Posterior vena cava (tissue), 2 donors: ENCODE measurements at regions not wholly inside any gene's neighbourhood (a gene's known extent, or its start where the extent isn't known, plus 50 kb on each side); places are given as distances from the start of the nearest gene placed in this dataset.

Experiments
- DNase-seq: peaks from one replicate; pipeline ENCODE4 v3.0.0-alpha.2; 2020; ENCODE audit warnings: low spot score
- intact Hi-C, 2 donors: fragments of 100-400 bp; cut with DNase I; formaldehyde crosslinking; loops; one replicate each; pipeline versions ENCODE4 v1.14.1 to v1.14.2; 2022 to 2023
- donor health status: DM: yes; HTN: yes; CAD: no.
- donor health status: DM: yes; HTN: yes; CAD: no.

GRCh38 chr2:118638453-118638852 is 209.0 kb downstream of the EN1 start:
- no peak for DNase-seq
- intact Hi-C loops, result no loop called here

GRCh38 chr2:118635891-118636290 is 211.6 kb downstream of the EN1 start:
- no peak for DNase-seq
- intact Hi-C loops, result no loop called here

DNA sequence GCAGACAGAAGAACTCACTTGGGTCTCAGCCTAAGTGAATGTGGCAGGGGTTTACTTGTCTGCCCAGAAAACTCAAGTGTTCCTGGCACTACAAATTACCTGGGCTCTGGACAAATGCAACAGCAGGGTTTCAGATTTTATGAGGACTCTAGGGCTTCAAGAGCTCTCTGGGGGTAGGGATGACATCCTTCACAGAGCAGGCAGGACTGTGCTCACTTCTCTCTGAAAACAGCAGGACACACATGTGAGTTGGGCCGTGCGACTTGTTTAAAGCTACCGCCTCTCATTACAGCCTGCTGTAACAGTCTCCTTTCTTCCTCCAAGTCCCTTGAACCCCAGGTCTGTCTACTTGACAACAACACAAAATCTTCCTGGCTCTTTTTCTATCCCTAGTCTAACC is 212.6 kb downstream of the EN1 start:
- intact Hi-C loops, result no loop called here

GRCh38 chr2:118633371-118634018 is 214.0 kb downstream of the EN1 start:
- no peak for DNase-seq
- intact Hi-C loops, result no loop called here

More for the DNA sequence above, 212.6 kb downstream of the EN1 start:
- DNase-seq, result no peak

DNA sequence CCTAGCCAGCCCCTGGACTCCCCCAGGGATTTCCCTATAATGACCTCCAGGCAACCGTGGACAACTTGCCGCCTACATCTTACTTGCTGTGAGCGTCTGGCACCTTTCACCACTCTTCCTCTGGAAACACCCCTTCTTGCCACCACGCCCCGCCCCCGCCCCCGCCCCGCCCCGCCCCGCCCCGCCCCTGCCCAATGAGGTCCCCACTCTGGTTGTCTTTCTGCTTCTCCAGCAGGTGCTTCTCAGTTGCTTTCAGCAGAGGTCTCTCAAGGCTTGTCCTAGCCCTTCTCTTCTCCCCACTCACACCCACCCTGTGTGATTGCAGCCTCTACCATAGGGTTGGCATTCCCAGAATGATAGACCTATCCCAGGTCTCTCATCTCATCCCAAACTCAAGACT is 214.5 kb downstream of the EN1 start:
- no peak for DNase-seq
- intact Hi-C loops, result no loop called here

GRCh38 chr2:118627156-118627555 is 220.3 kb downstream of the EN1 start:
- no peak for DNase-seq
- intact Hi-C loops, result no loop called here

DNA sequence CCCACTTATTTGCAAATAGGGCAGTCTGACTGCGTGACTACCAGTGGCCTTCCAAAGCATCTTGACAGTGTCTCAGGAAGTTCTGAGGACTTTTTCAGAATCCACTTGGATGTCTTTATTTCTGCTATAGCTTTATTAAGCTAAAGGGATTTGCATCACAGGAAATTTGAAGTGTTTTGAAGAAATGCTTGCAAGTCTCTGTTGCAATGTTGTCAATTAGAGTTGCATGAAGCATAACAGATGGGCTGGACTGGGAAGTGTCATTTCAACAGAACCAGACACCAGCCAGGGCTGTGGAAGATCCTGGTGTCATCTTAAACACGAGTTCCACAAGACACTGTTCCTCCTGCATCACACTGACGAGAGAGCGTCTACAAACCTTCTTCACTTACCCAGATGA is 224.5 kb downstream of the EN1 start:
- intact Hi-C loops, result no loop called here
- DNase-seq, result no peak

GRCh38 chr2:118622108-118622507 is 225.3 kb downstream of the EN1 start:
- DNase-seq, result no peak
- intact Hi-C loops, result no loop called here

GRCh38 chr2:118618279-118618678 is 229.2 kb downstream of the EN1 start:
- DNase-seq, result no peak

DNA sequence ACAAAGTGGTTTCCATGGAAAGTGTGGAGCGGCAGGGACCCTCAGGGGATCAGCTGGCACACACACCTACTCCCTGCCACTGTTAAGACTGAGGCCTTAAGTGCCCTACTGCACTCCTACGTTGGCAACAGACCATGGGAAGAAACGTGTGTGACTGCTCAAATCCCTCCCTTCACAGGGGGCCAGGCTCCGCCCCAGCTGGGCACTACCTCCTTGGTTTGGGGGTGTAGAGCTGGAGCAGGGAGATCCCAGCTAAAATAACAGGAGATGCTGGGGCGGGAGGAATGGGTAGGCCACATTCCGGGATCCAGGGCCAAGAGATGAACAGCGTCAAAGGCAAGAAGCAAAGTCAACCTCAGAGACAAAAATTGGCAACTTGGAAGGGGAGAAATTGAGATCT is 231.0 kb downstream of the EN1 start:
- no peak for DNase-seq
- intact Hi-C loops, result no loop called here

More at GRCh38 chr2:118618279-118618678, 229.2 kb downstream of the EN1 start:
- intact Hi-C loops, result no loop called here

DNA sequence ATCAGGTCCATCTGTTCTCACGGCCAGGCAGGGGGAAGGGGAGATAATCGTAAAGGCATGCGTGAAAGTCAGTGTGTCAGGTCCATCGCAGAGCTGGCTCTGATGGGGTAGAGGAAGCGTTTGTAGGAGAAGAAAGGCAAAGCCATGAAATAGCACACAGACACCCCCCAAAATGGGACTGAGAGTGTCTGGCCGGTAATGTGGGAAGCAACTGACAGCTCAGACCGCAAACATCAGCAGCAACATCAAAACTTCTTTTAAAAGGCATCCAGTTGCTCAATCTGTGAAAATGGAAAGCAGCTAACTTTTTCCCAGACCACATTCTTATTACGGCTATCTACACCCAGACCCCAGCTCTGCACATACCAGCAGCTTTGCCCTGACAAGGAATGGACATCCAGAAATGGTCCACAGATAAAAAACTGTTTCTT is 232.6 kb downstream of the EN1 start:
- intact Hi-C loops, result no loop called here
- no peak for DNase-seq

DNA sequence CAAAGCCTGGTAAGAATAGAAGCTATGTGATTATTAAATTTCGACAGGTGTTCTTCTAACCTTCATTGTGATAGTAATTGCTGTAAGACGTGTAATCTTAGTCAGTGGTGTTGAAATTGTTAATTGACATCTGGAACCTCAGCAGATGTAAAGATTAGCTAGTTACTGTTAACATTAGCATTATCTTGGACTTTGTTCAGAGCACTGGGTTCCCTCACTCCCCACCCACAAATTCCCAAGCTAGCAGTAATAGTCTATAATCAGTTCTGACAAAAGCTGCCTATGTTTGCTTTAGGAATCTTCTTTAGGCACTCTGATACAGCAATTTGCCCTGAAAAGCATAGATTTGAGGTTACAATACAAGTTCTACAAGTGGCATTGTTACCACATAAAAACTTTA is 233.7 kb downstream of the EN1 start:
- DNase-seq, result no peak
- intact Hi-C loops, result no loop called here

DNA sequence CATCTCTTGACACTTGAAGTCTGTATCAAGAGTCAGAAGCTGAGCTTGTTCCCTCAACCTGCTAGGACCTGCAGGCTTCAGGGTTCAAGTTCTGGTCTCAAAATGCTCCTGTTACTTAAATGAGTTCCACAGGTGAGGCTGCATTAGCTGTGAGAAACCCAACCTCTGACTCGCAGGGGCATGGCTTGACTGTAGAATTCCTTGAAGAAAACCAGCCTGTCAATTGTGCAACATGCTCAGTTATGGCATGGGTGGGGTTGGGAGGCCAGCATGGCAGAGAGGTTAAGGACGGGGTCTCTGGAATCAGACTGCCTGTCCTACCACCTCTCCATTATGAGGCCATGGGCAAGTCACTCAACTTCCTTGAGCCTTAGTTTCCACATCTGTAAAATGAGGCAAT is 235.8 kb downstream of the EN1 start:
- intact Hi-C loops, result no loop called here
- no peak for DNase-seq

DNA sequence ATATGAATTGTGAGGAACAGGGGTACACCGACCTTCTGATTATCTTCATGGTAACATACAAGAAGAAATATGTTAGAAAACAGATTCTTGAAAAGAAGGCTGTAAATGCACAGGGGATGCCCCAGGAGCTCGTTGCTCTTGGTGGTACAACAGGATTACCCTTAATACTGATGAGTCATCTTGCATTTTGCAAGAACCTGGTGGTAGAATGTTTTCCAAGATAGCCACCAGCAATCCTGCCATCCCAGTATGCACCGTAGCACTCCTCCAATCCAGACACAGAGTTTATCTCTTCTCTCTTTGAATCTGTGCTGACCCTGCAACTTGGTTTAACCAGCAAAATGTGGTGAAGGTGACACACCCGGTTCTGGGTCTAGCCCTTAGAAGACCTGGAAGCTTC is 238.3 kb downstream of the EN1 start:
- intact Hi-C loops, result no loop called here
- no peak for DNase-seq

GRCh38 chr2:118607641-118608040 is 239.8 kb downstream of the EN1 start:
- intact Hi-C loops, result no loop called here
- DNase-seq, result no peak

DNA sequence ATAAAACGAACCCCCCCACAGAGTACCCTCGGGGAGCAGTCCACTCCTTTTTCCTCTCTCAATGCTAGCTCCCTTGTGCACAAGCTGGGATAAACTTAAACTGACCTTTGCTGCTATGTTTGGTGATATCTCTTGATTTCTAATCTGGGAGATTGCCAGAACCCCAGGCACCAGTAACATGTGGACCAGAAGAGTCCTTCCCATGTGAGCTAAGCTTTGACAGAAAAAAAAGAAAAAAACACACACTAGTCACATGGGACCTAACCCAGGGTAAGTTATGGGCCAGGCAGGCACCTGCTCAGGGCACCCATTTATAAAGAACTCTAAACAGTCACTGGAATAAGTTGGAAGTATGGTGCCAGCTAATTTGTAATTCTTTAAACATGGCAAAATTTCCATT is 242.6 kb downstream of the EN1 start:
- intact Hi-C loops, result no loop called here
- no peak for DNase-seq

DNA sequence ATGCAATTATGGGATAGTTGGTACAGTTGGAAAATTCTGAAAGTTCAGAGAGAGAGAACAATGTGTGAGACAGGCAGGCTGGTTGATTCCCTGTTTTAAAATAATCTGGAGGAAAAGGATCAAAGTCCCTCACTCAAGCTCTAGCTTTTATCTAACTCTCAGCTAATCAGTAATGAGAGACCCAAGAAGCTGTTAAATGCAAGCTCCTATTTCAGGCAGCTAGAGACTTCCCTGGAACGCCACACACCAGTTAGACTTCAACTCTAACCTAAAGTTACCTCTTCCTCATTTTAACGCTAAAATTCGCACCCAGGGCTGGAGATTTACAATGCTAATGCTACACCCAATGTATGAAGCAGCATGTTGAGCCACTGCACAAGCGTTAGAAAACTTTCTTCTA is 243.1 kb downstream of the EN1 start:
- intact Hi-C loops, result no loop called here
- DNase-seq, result no peak

DNA sequence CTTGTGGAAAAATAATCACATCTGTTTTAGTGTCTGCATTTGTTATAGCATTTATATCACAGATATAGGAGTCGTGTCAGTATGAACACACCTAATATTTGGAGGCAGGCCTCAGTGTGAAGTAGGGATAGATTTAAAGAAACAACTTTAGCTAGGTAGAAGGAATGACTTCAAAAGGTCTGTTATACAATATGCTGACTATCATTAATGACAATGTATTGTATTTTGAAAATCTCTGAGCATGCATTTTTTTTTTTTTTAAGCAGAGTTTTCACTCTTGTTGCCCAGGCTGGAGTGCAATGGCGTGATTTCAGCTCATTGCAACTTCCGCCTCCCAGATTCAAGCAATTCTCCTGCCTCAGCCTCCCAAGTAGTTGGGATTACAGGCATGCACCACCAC is 248.3 kb downstream of the EN1 start:
- intact Hi-C loops, result no loop called here
- no peak for DNase-seq

- no peak for DNase-seq
- intact Hi-C loops, result no loop called here
Measured at GRCh38 chr2:118596620-118597019, 250.8 kb downstream of the EN1 start.

DNA sequence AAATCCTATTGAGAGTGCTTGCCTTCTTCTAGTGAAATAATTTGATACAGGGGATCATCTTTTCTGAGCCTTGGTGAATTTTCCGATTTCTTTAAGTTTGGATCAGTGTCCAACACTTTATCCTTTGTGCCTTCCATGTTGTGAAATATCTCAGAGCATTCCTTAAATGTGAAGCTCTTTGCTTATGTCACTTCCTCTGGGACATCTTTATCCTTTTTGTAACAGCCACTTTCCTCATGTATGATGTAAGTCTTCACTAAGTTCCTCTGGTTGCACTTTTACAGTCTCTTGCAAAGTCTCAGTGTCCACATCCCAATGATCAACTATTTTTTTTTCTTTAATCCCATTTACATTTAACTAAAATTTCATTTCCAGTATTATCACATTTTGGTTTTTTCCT is 254.2 kb downstream of the EN1 start:
- intact Hi-C loops, result no loop called here
- DNase-seq, result no peak

DNA sequence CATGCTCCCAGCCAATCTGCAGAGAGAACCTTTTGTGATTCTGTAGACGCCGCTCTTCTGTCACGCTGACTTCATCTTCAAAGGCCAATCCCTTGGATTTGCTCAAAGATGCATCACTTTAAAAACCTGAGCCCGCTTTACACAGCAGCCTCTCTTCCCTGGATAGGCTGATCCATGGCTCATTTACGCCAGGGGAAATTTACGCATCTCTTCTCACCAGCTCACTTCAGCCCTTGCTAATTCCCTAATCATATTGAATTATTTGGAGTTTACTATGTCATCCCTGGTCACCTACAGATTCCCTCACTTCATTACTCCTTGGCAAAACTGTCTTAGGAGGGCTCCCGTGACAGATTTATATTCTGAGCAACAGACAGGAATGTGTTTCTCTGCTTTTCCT is 256.2 kb downstream of the EN1 start:
- no peak for DNase-seq
- intact Hi-C loops, result no loop called here

DNA sequence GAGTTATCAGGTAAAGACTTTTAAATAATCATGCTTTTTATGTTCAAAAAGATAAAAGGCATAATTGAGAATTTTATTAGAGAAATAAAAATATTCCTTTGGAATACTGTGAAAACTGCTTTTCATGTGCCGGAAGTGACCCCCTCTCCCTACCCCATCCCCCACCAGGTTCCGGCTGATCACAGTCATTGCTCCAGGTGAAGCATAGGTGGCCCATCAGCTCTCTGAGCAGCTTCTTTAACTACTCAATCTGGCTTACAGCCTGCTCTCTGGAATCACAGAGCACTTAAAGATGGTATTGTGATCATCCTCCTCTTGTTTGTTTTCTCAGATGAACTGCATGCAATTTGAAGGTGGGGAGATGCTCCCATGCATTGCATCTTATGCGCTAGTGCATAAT is 257.7 kb downstream of the EN1 start:
- DNase-seq, result no peak
- intact Hi-C loops, result no loop called here
